ENCODE measurements at regions not wholly inside any gene's neighbourhood (a gene's known extent, or its start where the extent isn't known, plus 50 kb on each side); places are given as distances from the start of the nearest gene placed in this dataset.

DNA sequence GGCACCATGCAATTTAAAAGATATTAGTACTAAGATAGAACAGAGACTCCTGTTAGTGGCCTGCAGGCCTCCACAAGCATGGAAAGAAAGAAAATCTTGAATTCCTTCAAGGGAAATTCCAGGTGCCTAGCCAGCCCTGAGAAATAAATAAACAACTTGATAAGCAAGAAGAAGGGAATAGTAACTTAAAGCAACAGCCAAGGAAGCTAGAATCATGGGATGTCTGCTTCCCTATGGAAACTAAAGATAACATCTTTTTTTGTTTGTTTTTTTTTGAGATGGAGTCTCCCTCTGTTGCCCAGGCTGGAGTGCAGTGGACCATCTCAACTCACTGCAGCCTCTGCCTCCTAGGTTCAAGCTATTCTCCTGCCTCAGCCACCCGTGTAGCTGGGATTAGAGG is 128.6 kb downstream of the SKIDA1 start:
- TF ChIP-seq, protein P1, sequence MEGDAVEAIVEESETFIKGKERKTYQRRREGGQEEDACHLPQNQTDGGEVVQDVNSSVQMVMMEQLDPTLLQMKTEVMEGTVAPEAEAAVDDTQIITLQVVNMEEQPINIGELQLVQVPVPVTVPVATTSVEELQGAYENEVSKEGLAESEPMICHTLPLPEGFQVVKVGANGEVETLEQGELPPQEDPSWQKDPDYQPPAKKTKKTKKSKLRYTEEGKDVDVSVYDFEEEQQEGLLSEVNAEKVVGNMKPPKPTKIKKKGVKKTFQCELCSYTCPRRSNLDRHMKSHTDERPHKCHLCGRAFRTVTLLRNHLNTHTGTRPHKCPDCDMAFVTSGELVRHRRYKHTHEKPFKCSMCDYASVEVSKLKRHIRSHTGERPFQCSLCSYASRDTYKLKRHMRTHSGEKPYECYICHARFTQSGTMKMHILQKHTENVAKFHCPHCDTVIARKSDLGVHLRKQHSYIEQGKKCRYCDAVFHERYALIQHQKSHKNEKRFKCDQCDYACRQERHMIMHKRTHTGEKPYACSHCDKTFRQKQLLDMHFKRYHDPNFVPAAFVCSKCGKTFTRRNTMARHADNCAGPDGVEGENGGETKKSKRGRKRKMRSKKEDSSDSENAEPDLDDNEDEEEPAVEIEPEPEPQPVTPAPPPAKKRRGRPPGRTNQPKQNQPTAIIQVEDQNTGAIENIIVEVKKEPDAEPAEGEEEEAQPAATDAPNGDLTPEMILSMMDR (conservative IDR thresholded peaks at IDR 0.05 in 1 of 2, IDR thresholded peaks at IDR 0.05 in 1 of 2; ENCODE audit: low read depth in 1 of 2, low read length in 2 of 2) = no peak
- no peak for TF ChIP-seq EZH2 (IDR thresholded peaks at IDR 0.05; ENCODE audit: low read length, missing control alignments)
